Ishikawa (cell line): ENCODE measurements at regions not wholly inside any gene's neighbourhood (a gene's known extent, or its start where the extent isn't known, plus 50 kb on each side); places are given as distances from the start of the nearest gene placed in this dataset.

Experiments used
- CEBPB ChIP-seq: IDR thresholded peaks from 2 replicates; pipeline ENCODE4 v1.6.1; 2012
- CREB1 ChIP-seq: IDR thresholded peaks from 2 replicates; pipeline ENCODE4 v1.6.1; 2012; ENCODE audit warnings: low read depth
- EGR1 ChIP-seq: IDR thresholded peaks from 2 replicates; pipeline ENCODE4 v1.6.1; 2012
- EP300 ChIP-seq: IDR thresholded peaks from 2 replicates; pipeline ENCODE4 v1.6.1; 2012; ENCODE audit warnings: borderline replicate concordance
- FOXM1 ChIP-seq: IDR thresholded peaks from 2 replicates; pipeline ENCODE4 v1.6.1; 2012; ENCODE audit warnings: low read depth, borderline replicate concordance
- RAD21 ChIP-seq: IDR thresholded peaks from 2 replicates; pipeline ENCODE4 v1.6.1; 2012; ENCODE audit warnings: low read depth
- TAF1 ChIP-seq: IDR thresholded peaks from 2 replicates; pipeline ENCODE4 v1.6.1; 2012; ENCODE audit warnings: low read depth, mild to moderate bottlenecking
- TEAD4 ChIP-seq: IDR thresholded peaks from 2 replicates; pipeline ENCODE4 v1.6.1; 2012
- YY1 ChIP-seq: IDR thresholded peaks from 2 replicates; pipeline ENCODE4 v1.6.1; 2012; ENCODE audit warnings: low read depth
- TF ChIP-seq, protein P1 (sequence below): IDR thresholded peaks from 2 replicates; pipeline ENCODE4 v1.6.1; 2012; ENCODE audit warnings: low read depth, mild to moderate bottlenecking
- TF ChIP-seq, protein P2 (sequence below): IDR thresholded peaks from 2 replicates; pipeline ENCODE4 v1.6.1; 2012

DNA sequence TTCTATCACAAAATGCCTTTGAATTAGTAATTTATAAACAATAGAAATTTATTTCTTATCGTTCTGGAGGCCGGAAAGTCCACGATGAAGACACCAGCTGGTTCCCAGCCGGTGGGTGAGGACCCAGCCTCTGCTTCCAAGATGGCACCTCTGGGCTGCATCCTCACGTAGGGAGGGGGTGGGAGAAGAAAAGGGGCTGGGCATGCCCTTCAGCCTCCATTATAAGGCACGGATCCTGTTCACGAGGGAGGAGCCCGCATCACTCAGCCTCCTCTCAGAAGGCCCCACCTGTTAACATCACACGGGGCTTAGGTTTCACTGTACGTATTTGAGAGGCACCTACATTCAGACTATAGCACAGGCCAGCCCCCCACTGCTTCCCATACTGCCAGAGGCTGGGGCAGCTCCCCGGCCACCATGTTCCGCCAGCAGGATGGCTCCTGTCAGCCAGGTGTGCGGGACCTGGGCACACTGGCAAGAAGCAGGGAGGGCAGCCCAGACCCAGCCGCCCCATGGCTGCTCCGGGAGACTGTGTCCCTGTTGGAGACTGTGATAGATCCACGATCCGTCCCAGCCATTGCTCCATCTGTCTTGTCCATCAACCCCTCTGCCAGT, 131.6 kb downstream of the SOX1 start:
- no peak for TF ChIP-seq TAF1
- TF ChIP-seq, protein P1, sequence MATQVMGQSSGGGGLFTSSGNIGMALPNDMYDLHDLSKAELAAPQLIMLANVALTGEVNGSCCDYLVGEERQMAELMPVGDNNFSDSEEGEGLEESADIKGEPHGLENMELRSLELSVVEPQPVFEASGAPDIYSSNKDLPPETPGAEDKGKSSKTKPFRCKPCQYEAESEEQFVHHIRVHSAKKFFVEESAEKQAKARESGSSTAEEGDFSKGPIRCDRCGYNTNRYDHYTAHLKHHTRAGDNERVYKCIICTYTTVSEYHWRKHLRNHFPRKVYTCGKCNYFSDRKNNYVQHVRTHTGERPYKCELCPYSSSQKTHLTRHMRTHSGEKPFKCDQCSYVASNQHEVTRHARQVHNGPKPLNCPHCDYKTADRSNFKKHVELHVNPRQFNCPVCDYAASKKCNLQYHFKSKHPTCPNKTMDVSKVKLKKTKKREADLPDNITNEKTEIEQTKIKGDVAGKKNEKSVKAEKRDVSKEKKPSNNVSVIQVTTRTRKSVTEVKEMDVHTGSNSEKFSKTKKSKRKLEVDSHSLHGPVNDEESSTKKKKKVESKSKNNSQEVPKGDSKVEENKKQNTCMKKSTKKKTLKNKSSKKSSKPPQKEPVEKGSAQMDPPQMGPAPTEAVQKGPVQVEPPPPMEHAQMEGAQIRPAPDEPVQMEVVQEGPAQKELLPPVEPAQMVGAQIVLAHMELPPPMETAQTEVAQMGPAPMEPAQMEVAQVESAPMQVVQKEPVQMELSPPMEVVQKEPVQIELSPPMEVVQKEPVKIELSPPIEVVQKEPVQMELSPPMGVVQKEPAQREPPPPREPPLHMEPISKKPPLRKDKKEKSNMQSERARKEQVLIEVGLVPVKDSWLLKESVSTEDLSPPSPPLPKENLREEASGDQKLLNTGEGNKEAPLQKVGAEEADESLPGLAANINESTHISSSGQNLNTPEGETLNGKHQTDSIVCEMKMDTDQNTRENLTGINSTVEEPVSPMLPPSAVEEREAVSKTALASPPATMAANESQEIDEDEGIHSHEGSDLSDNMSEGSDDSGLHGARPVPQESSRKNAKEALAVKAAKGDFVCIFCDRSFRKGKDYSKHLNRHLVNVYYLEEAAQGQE: no peak
- no peak for TF ChIP-seq RAD21
- no peak for TF ChIP-seq EP300
- no peak for TF ChIP-seq CREB1
- no peak for TF ChIP-seq FOXM1
- TF ChIP-seq, protein P2, sequence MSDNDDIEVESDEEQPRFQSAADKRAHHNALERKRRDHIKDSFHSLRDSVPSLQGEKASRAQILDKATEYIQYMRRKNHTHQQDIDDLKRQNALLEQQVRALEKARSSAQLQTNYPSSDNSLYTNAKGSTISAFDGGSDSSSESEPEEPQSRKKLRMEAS: no peak
- TF ChIP-seq EGR1: no peak
- TF ChIP-seq TEAD4: no peak
- no peak for TF ChIP-seq YY1
- no peak for TF ChIP-seq CEBPB
